DND-41 (cell line): ENCODE measurements at regions not wholly inside any gene's neighbourhood (a gene's known extent, or its start where the extent isn't known, plus 50 kb on each side); places are given as distances from the start of the nearest gene placed in this dataset.

Experiments
- ATAC-seq: fragments of 200-7000 bp; cut with Tn5 transposase; 3 replicates; pipeline ENCODE4 v1.9.1; 2021; ENCODE audit warnings: low read depth; ENCODE audit not compliant: insufficient read depth
- DNase-seq: peaks from one replicate; pipeline ENCODE4 v3.0.0-alpha.2; 2020
- H2AFZ ChIP-seq: 2 replicates; pipeline ENCODE4 v1.6.0; 2012; ENCODE audit warnings: low read depth, low read length
- H3K27ac ChIP-seq: 2 replicates; pipeline ENCODE4 v1.5.1; 2012; ENCODE audit warnings: low read length, inconsistent platforms
- H3K27me3 ChIP-seq: fragments of 200-600 bp; sonication (generic); 2 replicates; pipeline ENCODE4 v1.6.0; 2012; ENCODE audit warnings: low read length, mild to moderate bottlenecking, inconsistent platforms; ENCODE audit not compliant: insufficient read depth, poor library complexity
- H3K36me3 ChIP-seq: 2 replicates; pipeline ENCODE4 v1.5.1; 2012; ENCODE audit warnings: low read length, inconsistent platforms; ENCODE audit not compliant: insufficient read depth
- H3K4me1 ChIP-seq: 2 replicates; pipeline ENCODE4 v1.5.1; 2012; ENCODE audit warnings: mild to moderate bottlenecking, low read length; ENCODE audit not compliant: insufficient read depth
- H3K4me2 ChIP-seq: 2 replicates; pipeline ENCODE4 v1.6.0; 2012; ENCODE audit warnings: mild to moderate bottlenecking, moderate library complexity, low read length, inconsistent platforms; ENCODE audit not compliant: insufficient read depth
- H3K4me3 ChIP-seq, 2 experiments: fragments of 200-600 bp in 1 of 2; shearing (Covaris generic) in 1 of 2; 2 replicates each; pipeline ENCODE4 v1.5.1; 2012 to 2016; ENCODE audit warnings: inconsistent platforms in 2 of 2, low read length in 2 of 2, mild to moderate bottlenecking in 2 of 2, low read depth in 1 of 2, moderate library complexity in 1 of 2
- H3K79me2 ChIP-seq: 2 replicates; pipeline ENCODE4 v1.6.0; 2012; ENCODE audit warnings: low read length, inconsistent platforms; ENCODE audit not compliant: insufficient read depth
- H3K9ac ChIP-seq: 2 replicates; pipeline ENCODE4 v1.6.0; 2012; ENCODE audit warnings: low read depth, mild to moderate bottlenecking, inconsistent platforms, low read length, moderate library complexity
- H3K9me3 ChIP-seq: 2 replicates; pipeline ENCODE4 v1.5.1; 2012; ENCODE audit warnings: low read length, moderate library complexity, mild to moderate bottlenecking, inconsistent platforms; ENCODE audit not compliant: insufficient read depth, severe bottlenecking
- H4K20me1 ChIP-seq: 2 replicates; pipeline ENCODE4 v1.6.0; 2012; ENCODE audit warnings: low read length; ENCODE audit not compliant: insufficient read depth
- EZH2 ChIP-seq: IDR thresholded peaks from 3 replicates; pipeline ENCODE4 v1.6.1; 2012; ENCODE audit warnings: borderline replicate concordance, low read depth, mild to moderate bottlenecking, moderate library complexity, low read length, inconsistent platforms; ENCODE audit not compliant: severe bottlenecking
- TF ChIP-seq, protein P1 (sequence below): IDR thresholded peaks from 2 replicates; pipeline ENCODE4 v1.5.1; 2012; ENCODE audit warnings: borderline replicate concordance, low read length, moderate library complexity, mild to moderate bottlenecking; ENCODE audit not compliant: poor library complexity, severe bottlenecking; ENCODE audit errors: extremely low read depth

DNA sequence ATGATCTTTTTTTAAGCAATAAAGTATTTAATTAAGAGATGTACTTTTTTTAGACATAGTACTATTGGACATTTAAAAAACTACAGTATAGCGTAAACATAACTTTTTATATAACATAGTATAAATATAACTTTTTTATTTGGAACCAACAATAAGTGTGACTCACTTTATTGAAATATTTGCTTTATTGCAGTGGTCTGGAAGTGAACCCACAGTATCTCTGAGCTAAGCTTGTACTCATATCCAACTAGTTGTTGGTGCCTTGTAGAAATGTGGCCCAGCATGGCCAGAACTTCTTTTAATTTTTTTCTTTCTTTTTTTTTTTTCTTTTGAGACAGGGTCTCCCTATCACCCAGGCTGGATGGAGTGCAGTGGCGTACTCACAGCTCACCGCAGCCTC, 61.5 kb upstream of the GALNT10 start:
- TF ChIP-seq EZH2, result no peak
- TF ChIP-seq, protein P1, sequence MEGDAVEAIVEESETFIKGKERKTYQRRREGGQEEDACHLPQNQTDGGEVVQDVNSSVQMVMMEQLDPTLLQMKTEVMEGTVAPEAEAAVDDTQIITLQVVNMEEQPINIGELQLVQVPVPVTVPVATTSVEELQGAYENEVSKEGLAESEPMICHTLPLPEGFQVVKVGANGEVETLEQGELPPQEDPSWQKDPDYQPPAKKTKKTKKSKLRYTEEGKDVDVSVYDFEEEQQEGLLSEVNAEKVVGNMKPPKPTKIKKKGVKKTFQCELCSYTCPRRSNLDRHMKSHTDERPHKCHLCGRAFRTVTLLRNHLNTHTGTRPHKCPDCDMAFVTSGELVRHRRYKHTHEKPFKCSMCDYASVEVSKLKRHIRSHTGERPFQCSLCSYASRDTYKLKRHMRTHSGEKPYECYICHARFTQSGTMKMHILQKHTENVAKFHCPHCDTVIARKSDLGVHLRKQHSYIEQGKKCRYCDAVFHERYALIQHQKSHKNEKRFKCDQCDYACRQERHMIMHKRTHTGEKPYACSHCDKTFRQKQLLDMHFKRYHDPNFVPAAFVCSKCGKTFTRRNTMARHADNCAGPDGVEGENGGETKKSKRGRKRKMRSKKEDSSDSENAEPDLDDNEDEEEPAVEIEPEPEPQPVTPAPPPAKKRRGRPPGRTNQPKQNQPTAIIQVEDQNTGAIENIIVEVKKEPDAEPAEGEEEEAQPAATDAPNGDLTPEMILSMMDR, result no peak
- H3K9me3 ChIP-seq, result no peaks in the 10 kb centered on the region
- no peak overlapping the region for H3K4me2 ChIP-seq
- H3K27ac ChIP-seq, result no peak overlapping the region
- no peaks in the 10 kb centered on the region for H3K79me2 ChIP-seq
- H3K36me3 ChIP-seq, result no peaks in the 10 kb centered on the region
- DNase-seq (no peak), ATAC-seq (no peak)
- H3K4me3 ChIP-seq, result no peak overlapping the region
- H3K27me3 ChIP-seq, result peaks cover 18% of the 10 kb centered on the region
- no peaks in the 10 kb centered on the region for H3K4me1 ChIP-seq
- no peak overlapping the region for H2AFZ ChIP-seq
- H4K20me1 ChIP-seq, result no peaks in the 10 kb centered on the region
- H3K9ac ChIP-seq, result no peak overlapping the region

- Histone ChIP-seq H3K4me3 (no peak overlapping the region), H3K4me2 (no peak overlapping the region), H3K27me3 (peaks cover 18% of the 10 kb centered on the region), H4K20me1 (no peaks in the 10 kb centered on the region), H3K36me3 (no peaks in the 10 kb centered on the region), H3K27ac (no peak overlapping the region), H2AFZ (no peak overlapping the region), H3K9ac (no peak overlapping the region), H3K79me2 (no peaks in the 10 kb centered on the region), H3K4me1 (no peaks in the 10 kb centered on the region), H3K9me3 (no peaks in the 10 kb centered on the region)
- no peak for TF ChIP-seq EZH2
- DNase-seq, result no peak
- ATAC-seq, result no peak
These were observed 60.6 kb upstream of the GALNT10 start for GRCh38 chr5:154129921-154130320.

GRCh38 chr5:154131817-154132216, 58.7 kb upstream of the GALNT10 start:
- no peak overlapping the region for H3K4me2 ChIP-seq
- peaks cover 18% of the 10 kb centered on the region for H3K27me3 ChIP-seq
- TF ChIP-seq, protein P1, result no peak
- TF ChIP-seq EZH2, result no peak
- no peak overlapping the region for H3K27ac ChIP-seq
- no peak overlapping the region for H2AFZ ChIP-seq
- no peaks in the 10 kb centered on the region for H3K36me3 ChIP-seq
- no peaks in the 10 kb centered on the region for H3K4me1 ChIP-seq
- H3K4me3 ChIP-seq, result no peak overlapping the region
- H3K9me3 ChIP-seq, result no peaks in the 10 kb centered on the region
- H3K79me2 ChIP-seq, result no peaks in the 10 kb centered on the region
- DNase-seq (no peak), ATAC-seq (no peak)
- H3K9ac ChIP-seq, result no peak overlapping the region
- no peaks in the 10 kb centered on the region for H4K20me1 ChIP-seq

DNA sequence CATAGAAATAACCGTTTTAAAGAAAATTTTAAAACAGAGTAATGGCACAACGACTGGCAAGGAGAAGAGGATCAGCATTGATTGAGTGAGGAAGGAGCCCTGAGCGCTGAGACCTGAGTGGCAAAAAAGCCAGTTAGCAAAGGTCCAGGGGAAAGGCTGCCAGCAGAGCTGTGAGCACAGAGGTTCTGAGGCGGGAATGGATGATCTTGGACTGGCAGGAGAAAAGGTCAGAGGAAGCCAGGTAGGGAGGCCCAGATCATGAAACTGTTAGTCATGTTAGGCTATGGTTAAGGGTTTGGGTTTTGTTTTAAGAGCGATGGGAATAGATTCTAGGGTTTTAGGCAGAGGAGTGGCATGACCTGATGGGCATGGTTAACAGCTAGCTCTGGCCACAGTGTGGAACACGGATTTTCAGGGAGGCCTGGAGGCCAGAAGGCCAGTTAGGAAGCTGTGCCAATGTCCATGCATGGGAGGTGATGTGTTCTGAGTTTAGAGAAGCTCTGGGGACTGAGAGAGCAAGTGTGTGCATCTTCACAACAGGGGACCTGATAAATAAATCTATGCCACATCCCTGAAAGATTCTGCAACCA, 57.7 kb upstream of the GALNT10 start:
- Histone ChIP-seq H3K36me3 (no peaks in the 10 kb centered on the region), H3K27me3 (peaks cover 18% of the 10 kb centered on the region), H3K79me2 (no peaks in the 10 kb centered on the region), H3K9ac (no peak overlapping the region), H3K4me2 (no peak overlapping the region), H3K4me1 (no peaks in the 10 kb centered on the region), H3K27ac (no peak overlapping the region), H4K20me1 (no peaks in the 10 kb centered on the region), H3K9me3 (no peaks in the 10 kb centered on the region), H2AFZ (no peak overlapping the region), H3K4me3 (no peak overlapping the region)
- TF ChIP-seq, protein P1, result no peak
- TF ChIP-seq EZH2, result no peak
- no peak for DNase-seq
- ATAC-seq, result no peak
